ENCODE measurements at regions not wholly inside any gene's neighbourhood (a gene's known extent, or its start where the extent isn't known, plus 50 kb on each side); places are given as distances from the start of the nearest gene placed in this dataset.

GRCh38 chr18:61731178-61731577 lies 161.6 kb downstream of the RNF152 start:
- H3K4me1 ChIP-seq: no peaks in the 10 kb centered on the region
- H3K27ac ChIP-seq: peak overlapping the region in 2 of 4 donors; percentile 32 to 64

GRCh38 chr18:61729322-61729721 lies 163.5 kb downstream of the RNF152 start:
- Histone ChIP-seq H3K4me1 (no peaks in the 10 kb centered on the region), H3K36me3 (no peaks in the 10 kb centered on the region), H3K27me3 (no peaks in the 10 kb centered on the region), H3K4me3 (no peak overlapping the region), H3K9me3 (no peaks in the 10 kb centered on the region), H3K27ac (no peak overlapping the region)
- TF ChIP-seq POLR2A (IDR thresholded peaks at IDR 0.05) (no peak), EP300 (IDR thresholded peaks at IDR 0.05) (no peak), CTCF (IDR thresholded peaks at IDR 0.05) (no peak), POLR2AphosphoS5 (IDR thresholded peaks at IDR 0.05) (no peak)
- ATAC-seq: no peak

More at GRCh38 chr18:61731178-61731577, 161.6 kb downstream of the RNF152 start:
- TF ChIP-seq POLR2A (IDR thresholded peaks at IDR 0.05) (no peak), POLR2AphosphoS5 (IDR thresholded peaks at IDR 0.05) (no peak), EP300 (IDR thresholded peaks at IDR 0.05) (no peak), CTCF (IDR thresholded peaks at IDR 0.05) (no peak)
- no peak for ATAC-seq
- Histone ChIP-seq H3K4me3 (no peak overlapping the region), H3K9me3 (no peaks in the 10 kb centered on the region), H3K27me3 (no peaks in the 10 kb centered on the region), H3K36me3 (no peaks in the 10 kb centered on the region)
- WGBS, 2 donors (ENCODE audit: low coverage in 1 of 2): 46 to 49% methylated on average over 5 of the region's 5 CpGs

GRCh38 chr18:61727241-61728193 lies 165.3 kb downstream of the RNF152 start:
- Histone ChIP-seq H3K4me3 (no peak overlapping the region), H3K36me3 (no peaks in the 10 kb centered on the region), H3K27me3 (no peaks in the 10 kb centered on the region), H3K27ac (no peak overlapping the region), H3K4me1 (no peaks in the 10 kb centered on the region), H3K9me3 (no peaks in the 10 kb centered on the region)
- WGBS, 2 donors (ENCODE audit: low coverage in 1 of 2): 69 to 76% methylated on average over 4 of the region's 4 CpGs
- ATAC-seq: no peak
- TF ChIP-seq POLR2A (IDR thresholded peaks at IDR 0.05): no peak
- no peak for TF ChIP-seq CTCF (IDR thresholded peaks at IDR 0.05)
- no peak for TF ChIP-seq EP300 (IDR thresholded peaks at IDR 0.05)
- no peak for TF ChIP-seq POLR2AphosphoS5 (IDR thresholded peaks at IDR 0.05)

- Histone ChIP-seq H3K4me3 (no peak overlapping the region), H3K27me3 (no peaks in the 10 kb centered on the region), H3K9me3 (no peaks in the 10 kb centered on the region), H3K27ac (no peak overlapping the region), H3K36me3 (no peaks in the 10 kb centered on the region), H3K4me1 (no peaks in the 10 kb centered on the region)
- TF ChIP-seq POLR2A (IDR thresholded peaks at IDR 0.05): no peak
- no peak for TF ChIP-seq EP300 (IDR thresholded peaks at IDR 0.05)
- TF ChIP-seq CTCF (IDR thresholded peaks at IDR 0.05): no peak
- no peak for TF ChIP-seq POLR2AphosphoS5 (IDR thresholded peaks at IDR 0.05)
- 87 to 88% methylated on average over 8 of the region's 8 CpGs for WGBS, 2 donors (ENCODE audit: low coverage in 1 of 2)
- ATAC-seq: no peak
Measured at GRCh38 chr18:61724532-61724931, 168.3 kb downstream of the RNF152 start.

GRCh38 chr18:61722247-61722646 lies 170.6 kb downstream of the RNF152 start:
- no peak overlapping the region for H3K27ac ChIP-seq
- no peaks in the 10 kb centered on the region for H3K27me3 ChIP-seq
- ATAC-seq: no peak
- no peak overlapping the region for H3K4me3 ChIP-seq
- 91 to 93% methylated on average over 2 of the region's 2 CpGs for WGBS, 2 donors (ENCODE audit: low coverage in 1 of 2)
- no peaks in the 10 kb centered on the region for H3K4me1 ChIP-seq
- no peak for TF ChIP-seq POLR2AphosphoS5 (IDR thresholded peaks at IDR 0.05)
- TF ChIP-seq CTCF (IDR thresholded peaks at IDR 0.05): no peak
- no peak for TF ChIP-seq POLR2A (IDR thresholded peaks at IDR 0.05)
- TF ChIP-seq EP300 (IDR thresholded peaks at IDR 0.05): no peak
- H3K36me3 ChIP-seq: no peaks in the 10 kb centered on the region
- no peaks in the 10 kb centered on the region for H3K9me3 ChIP-seq
